ENCODE measurements at regions not wholly inside any gene's neighbourhood (a gene's known extent, or its start where the extent isn't known, plus 50 kb on each side); places are given as distances from the start of the nearest gene placed in this dataset.
"Not testable (repeated sequence)": the region's sequence is repeated elsewhere in the genome, so short reads cannot be mapped to it uniquely, and the experiment has no call there.

DNA sequence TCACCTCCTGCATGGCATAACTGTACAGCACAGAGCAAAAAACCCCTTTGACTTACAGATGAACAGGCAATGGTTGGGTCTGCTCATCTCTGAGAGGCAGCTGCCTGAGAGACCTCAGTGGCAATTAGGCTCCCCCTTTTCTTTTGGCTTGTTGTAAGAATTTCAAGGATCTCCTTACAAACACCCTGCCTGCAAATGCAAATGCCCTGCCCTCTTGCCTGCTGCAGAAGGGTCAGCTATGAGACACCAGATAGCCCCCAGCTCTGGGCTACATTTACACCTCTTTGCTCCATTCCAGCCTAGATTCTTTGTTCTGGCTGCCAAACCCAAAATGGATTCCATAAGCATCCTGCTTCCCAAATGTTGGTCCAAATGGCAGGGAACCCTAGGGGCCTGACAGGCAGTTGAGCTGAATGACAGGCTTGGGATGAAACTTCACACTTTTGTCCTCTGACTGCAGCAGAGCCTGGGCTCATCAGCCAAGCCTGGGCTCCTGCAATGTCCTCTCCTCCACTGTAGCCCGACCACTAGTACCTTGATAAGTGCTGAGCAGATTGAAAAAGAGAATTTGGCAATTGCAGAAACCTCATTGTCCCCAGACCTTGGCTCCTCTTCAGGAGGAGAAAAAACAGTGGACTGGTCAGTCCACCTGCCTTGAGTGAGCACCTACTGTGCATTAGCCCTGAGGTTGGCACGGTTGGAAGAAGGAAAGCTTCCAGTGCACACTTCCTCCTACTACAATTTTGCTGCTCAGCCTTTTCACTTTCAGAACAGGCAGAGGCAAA is 678.3 kb downstream of the BCL11A start:
- DNase-seq (ENCODE audit: low spot score), result no peak

- no peak for DNase-seq (ENCODE audit: low spot score)
These were observed 679.1 kb downstream of the BCL11A start for GRCh38 chr2:59874361-59874760.

GRCh38 chr2:59871830-59872229 is 681.6 kb downstream of the BCL11A start:
- DNase-seq (ENCODE audit: low spot score), result no peak

GRCh38 chr2:59868981-59869380 is 684.5 kb downstream of the BCL11A start:
- DNase-seq (ENCODE audit: low spot score), result no peak

DNA sequence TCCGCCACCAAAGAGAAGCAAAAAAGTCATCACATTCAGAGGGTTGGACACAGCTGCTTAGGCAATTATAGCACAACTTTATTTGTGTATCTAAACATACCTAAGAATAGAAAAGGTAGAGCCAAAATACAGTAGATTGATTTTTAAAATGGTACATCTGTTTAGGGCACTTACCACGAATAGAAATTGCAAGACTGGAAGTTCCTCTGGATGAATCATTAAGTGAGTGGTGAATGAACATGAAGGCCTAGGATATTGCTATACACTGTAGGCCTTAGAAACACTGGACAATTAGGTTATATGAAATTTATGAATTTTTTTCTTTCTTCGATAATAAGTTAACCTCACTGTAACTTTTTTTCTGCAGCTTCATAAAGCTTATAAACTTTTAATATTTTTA is 687.0 kb downstream of the BCL11A start:
- DNase-seq (ENCODE audit: low spot score), result no peak

- no peak for DNase-seq (ENCODE audit: low spot score)
These were observed 694.9 kb downstream of the BCL11A start for GRCh38 chr2:59858540-59858939.

DNA sequence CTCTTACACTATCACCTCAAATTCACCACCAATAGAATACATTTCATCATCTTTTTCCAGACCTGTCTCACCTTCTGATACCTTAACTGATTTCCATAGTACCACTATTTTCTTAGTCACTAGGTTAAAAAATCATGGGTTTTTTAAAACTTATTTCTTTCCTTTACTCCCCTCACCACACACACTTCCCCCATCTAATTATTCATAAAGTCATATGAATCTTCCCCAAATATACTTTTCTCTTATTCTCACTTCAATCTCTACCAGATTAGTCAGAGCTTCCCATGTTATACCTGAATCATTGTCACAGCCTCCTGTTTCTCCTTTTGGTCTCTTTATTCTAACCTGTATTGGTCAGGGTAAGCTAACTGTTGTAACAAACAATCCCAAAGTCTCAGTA is 696.3 kb downstream of the BCL11A start:
- DNase-seq (ENCODE audit: low spot score), result no peak

DNA sequence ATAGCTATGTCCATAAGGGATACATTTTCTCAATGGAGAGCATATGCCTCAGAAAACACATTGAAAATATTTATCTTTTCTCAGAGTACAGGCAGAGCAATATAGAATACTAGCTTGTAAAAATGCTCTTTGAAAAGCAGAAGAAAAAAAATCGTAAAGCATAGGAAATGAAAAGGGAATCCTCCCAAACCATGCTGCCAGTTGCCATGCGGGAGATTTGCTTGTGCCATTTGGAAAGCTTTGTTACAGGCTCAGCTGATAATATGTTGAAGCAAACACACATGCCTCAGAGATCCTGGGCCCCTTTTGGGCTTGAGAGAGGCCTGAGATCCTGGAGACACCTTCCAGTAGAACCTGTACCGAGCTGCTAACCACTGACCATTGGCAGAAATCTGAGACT is 697.1 kb downstream of the BCL11A start:
- no peak for DNase-seq (ENCODE audit: low spot score)

GRCh38 chr2:59853032-59853431 is 700.4 kb downstream of the BCL11A start:
- no peak for DNase-seq (ENCODE audit: low spot score)

GRCh38 chr2:59851836-59852475 is 701.5 kb downstream of the BCL11A start:
- no peak for DNase-seq (ENCODE audit: low spot score)

DNA sequence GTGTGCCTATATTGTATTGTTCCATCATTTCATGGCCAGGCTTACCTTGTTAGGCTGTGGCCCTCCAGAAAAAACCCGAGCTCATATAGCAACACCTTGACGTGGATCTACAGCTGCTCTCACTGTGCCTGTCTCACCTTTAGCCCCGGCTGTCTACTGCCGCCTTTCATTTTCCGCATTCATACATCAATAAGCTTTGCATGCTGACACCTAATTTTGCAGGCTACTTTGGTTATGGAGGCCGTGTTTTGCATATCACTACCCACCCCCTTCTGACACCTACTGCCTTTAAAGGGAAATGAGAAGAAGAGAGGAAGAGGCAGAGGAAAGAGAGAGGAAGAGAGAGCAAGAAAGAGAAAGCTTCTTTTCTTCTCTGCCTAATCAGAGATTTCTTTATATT is 702.9 kb downstream of the BCL11A start:
- DNase-seq (ENCODE audit: low spot score), result no peak

DNA sequence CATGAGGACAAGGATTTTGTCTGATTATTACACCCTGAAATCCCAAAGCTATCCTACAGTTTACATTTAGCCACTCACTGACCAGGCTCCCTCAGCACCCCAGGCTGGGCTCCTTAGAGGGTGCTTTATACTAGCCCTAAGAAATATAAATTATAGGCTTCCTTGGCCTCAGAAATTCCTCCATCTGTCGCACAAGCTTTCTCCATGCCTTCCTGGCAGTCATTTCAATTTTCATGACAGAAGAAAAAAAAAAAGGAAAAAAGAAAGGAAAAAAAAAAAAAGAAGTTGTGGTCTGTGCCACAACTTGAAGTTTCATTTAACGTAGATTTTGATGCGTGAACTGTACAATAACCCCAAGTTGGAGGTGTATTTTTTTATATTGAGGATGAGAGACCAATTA is 719.5 kb downstream of the BCL11A start:
- DNase-seq (ENCODE audit: low spot score), result no peak

DNA sequence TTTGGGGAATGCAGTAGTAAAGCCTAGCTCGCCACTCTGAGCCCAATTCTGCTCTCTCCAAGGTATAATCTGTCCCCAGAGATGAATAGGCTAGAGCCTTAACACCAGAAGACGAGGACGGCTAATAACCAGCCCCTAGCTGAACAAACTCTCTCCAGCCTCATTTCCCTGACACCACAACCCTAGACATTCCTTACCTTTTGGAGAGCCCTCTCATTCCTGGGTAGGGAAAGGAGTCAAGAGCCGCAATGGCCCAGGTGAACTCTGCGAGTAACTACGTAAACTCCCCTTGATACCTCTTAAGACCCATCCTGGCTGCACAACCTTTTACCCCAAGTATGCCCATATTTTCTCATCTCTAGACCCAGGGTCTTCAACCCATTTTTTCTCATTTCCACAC is 722.9 kb downstream of the BCL11A start:
- no peak for DNase-seq (ENCODE audit: low spot score)

DNA sequence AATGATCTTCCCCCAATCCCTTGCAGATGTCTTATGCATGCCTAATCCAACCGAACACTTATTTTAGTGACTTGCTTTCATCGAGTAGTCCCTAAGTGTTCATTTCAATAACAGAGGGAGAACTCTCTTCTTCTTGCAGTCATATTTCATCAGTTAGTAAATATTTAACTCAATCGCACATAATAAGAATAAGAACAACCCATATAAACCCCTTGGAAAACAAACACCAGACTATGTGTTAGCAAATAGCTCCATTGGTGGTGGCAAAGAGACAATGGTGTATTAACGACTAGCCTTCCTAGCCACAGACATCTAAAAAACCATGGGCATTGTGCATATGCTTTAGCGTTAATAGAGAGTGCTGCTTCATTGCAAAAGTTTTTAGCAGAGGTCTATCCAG is 725.8 kb downstream of the BCL11A start:
- DNase-seq (ENCODE audit: low spot score), result no peak

- DNase-seq (ENCODE audit: low spot score), result no peak
These were observed 727.3 kb downstream of the BCL11A start for GRCh38 chr2:59826177-59826576.

DNA sequence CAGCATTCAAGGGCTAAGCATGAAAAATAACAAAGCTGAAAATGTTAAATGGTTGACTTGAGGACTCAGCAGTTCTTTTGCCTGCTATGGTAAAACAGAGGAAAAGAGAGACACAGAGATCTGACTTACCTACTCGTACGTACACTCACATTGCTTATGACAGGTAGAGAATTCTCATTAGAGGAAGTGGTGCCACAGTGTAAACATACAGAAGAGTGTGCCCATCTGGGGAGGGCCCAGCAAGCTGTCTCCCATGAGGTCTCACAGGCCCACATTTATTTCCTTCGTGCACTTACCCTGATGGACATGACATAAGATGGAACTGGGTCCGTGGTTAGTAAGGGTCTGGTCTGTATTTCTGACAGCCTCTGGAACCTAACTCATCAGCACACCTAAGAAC is 729.1 kb downstream of the BCL11A start:
- no peak for DNase-seq (ENCODE audit: low spot score)

- DNase-seq (ENCODE audit: low spot score), result no peak
These were observed 737.4 kb downstream of the BCL11A start for GRCh38 chr2:59816075-59816474.

GRCh38 chr2:59810283-59810682 is 743.2 kb downstream of the BCL11A start:
- DNase-seq (ENCODE audit: low spot score), result not testable (repeated sequence)

DNA sequence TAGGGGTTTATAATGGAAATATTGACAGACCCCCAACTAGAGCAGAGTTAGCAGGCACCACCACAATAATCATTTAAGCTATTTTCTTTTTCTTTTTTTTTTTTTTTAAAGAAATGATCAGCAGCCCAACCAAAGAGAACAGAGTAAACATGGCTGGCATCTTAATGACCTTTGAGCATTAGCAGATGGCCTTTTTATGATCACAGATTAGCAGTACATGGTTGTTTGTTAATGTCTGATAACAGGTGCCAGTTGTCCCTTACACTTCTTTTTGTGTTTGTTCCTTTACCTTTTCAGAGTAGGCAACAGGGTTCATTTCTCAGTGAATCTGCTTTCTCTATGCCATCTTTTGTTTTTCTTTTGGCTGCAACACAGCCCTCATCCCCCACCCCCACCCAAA is 747.0 kb downstream of the BCL11A start:
- DNase-seq (ENCODE audit: low spot score), result no peak

GRCh38 chr2:59804732-59805131 is 748.7 kb downstream of the BCL11A start:
- no peak for DNase-seq (ENCODE audit: low spot score)

GRCh38 chr2:59803586-59803985 is 749.9 kb downstream of the BCL11A start:
- DNase-seq (ENCODE audit: low spot score), result no peak

GRCh38 chr2:59798687-59799232 is 754.7 kb downstream of the BCL11A start:
- DNase-seq (ENCODE audit: low spot score), result no peak

DNA sequence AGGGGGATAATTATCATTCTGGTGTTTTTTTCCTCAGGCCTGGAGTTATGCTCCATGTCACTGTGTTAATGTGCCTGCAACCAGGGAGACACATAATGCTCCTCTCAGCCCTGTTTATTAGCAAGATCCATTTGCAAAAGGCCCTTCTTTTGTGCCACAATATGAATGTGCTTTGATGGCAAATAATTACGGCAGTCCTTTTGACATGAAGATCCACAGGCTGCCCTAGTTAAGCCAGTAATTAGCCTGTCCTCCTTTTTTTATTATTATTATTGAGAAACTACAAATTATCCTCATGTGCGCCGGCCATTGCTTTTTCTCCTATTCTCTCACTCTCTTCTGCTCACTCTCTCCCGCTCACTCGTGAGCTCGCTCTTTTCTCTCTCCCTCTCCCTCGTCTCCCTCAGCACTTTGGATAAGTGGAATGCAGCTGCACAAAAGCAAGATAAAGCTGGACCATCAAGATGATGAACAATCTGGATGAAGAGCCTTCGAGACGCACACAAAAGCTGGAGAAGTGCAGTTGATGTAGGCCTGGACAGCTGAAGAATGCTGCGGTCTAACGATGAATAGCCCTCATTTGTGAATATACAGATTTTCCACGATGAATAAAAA is 762.3 kb downstream of the BCL11A start:
- DNase-seq (ENCODE audit: low spot score), result no peak

All from AG08395 (cell line).